GM23338 (cell line): ENCODE measurements at regions not wholly inside any gene's neighbourhood (a gene's known extent, or its start where the extent isn't known, plus 50 kb on each side); places are given as distances from the start of the nearest gene placed in this dataset.

Experiments used
- ATAC-seq: fragments of 200-7000 bp; cut with Tn5 transposase; 3 replicates; pipeline ENCODE4 v1.9.1; 2020
- DNase-seq: peaks from one replicate; pipeline ENCODE4 v3.0.0-alpha.2; 2015; ENCODE audit warnings: low spot score
- H2AFZ ChIP-seq: fragments of 200-600 bp; sonication (generic); 2 replicates; pipeline ENCODE4 v1.8.0; 2016; ENCODE audit warnings: antibody characterized with exemption, mild to moderate bottlenecking, moderate library complexity
- H3F3A ChIP-seq: fragments of 200-600 bp; sonication (generic); replicated peaks from 2 replicates; pipeline ENCODE4 v1.8.0; 2017; ENCODE audit warnings: antibody characterized with exemption, mixed run types, low read depth
- H3K27ac ChIP-seq: fragments of 200-600 bp; sonication (generic); 2 replicates; pipeline ENCODE4 v1.6.1; 2016; ENCODE audit warnings: low read depth
- H3K27me3 ChIP-seq: fragments of 200-600 bp; sonication (generic); 2 replicates; pipeline ENCODE4 v1.8.0; 2016; ENCODE audit warnings: mild to moderate bottlenecking, mixed run types, moderate library complexity; ENCODE audit not compliant: insufficient read depth
- H3K36me3 ChIP-seq: fragments of 200-600 bp; sonication (generic); 2 replicates; pipeline ENCODE4 v1.8.0; 2016; ENCODE audit warnings: mild to moderate bottlenecking; ENCODE audit not compliant: insufficient read depth
- H3K4me1 ChIP-seq: fragments of 200-600 bp; sonication (generic); 2 replicates; pipeline ENCODE4 v1.8.0; 2016; ENCODE audit warnings: mild to moderate bottlenecking, moderate library complexity; ENCODE audit not compliant: insufficient read depth
- H3K4me2 ChIP-seq: fragments of 200-600 bp; sonication (generic); 2 replicates; pipeline ENCODE4 v1.7.1; 2017; ENCODE audit warnings: mixed run types
- H3K4me3 ChIP-seq: fragments of 200-600 bp; sonication (generic); 2 replicates; pipeline ENCODE4 v1.6.1; 2016; ENCODE audit warnings: mixed run types
- H3K79me2 ChIP-seq: fragments of 200-600 bp; sonication (generic); replicated peaks from 2 replicates; pipeline ENCODE4 v1.8.0; 2017; ENCODE audit warnings: mild to moderate bottlenecking; ENCODE audit not compliant: insufficient read depth
- H3K9me2 ChIP-seq: fragments of 200-600 bp; sonication (generic); 2 replicates; pipeline ENCODE4 v1.8.0; 2017; ENCODE audit not compliant: insufficient read depth
- H4K20me1 ChIP-seq: fragments of 200-600 bp; sonication (generic); replicated peaks from 2 replicates; pipeline ENCODE4 v1.8.0; 2017; ENCODE audit warnings: mild to moderate bottlenecking; ENCODE audit not compliant: insufficient read depth
- H3K27ac Mint-ChIP-seq: 2 replicates; pipeline ENCODE4 v1.8.0; 2020; ENCODE audit warnings: inconsistent platforms, mild to moderate bottlenecking, moderate library complexity, mixed read lengths
- H3K27me3 Mint-ChIP-seq: 3 replicates; pipeline ENCODE4 v1.8.0; 2022; ENCODE audit warnings: low read depth, mild to moderate bottlenecking, moderate library complexity, mixed read lengths, inconsistent platforms; ENCODE audit not compliant: insufficient read depth, poor library complexity
- H3K36me3 Mint-ChIP-seq: 3 replicates; pipeline ENCODE4 v1.8.0; 2021; ENCODE audit warnings: low read depth, mild to moderate bottlenecking, inconsistent platforms, moderate library complexity, mixed read lengths
- H3K4me1 Mint-ChIP-seq: 3 replicates; pipeline ENCODE4 v1.8.0; 2020; ENCODE audit warnings: mild to moderate bottlenecking, inconsistent platforms, mixed read lengths
- H3K4me3 Mint-ChIP-seq: 3 replicates; pipeline ENCODE4 v1.8.0; 2021; ENCODE audit warnings: moderate library complexity, mild to moderate bottlenecking, inconsistent platforms, mixed read lengths
- H3K9me3 Mint-ChIP-seq: 3 replicates; pipeline ENCODE4 v1.8.0; 2020; ENCODE audit warnings: moderate library complexity, mild to moderate bottlenecking, inconsistent platforms, mixed read lengths
- CREB1 ChIP-seq: fragments of 250-450 bp; sonication (Bioruptor Pico); IDR thresholded peaks from 2 replicates; pipeline ENCODE4 v1.5.0; 2020; ENCODE audit warnings: low read depth, mild to moderate bottlenecking, moderate library complexity
- STAT1 ChIP-seq: IDR thresholded peaks from one replicate; pipeline ENCODE4 v1.6.1; 2016; ENCODE audit warnings: antibody characterized with exemption; ENCODE audit not compliant: unreplicated experiment
- ZNF331 ChIP-seq: fragments of 250-450 bp; sonication (Bioruptor Pico); IDR thresholded peaks from 2 replicates; pipeline ENCODE4 v1.5.0; 2020; ENCODE audit warnings: low read depth, mild to moderate bottlenecking, moderate library complexity
- ZNF462 ChIP-seq: fragments of 250-450 bp; sonication (Bioruptor Pico); IDR thresholded peaks from 2 replicates; pipeline ENCODE4 v1.5.0; 2020; ENCODE audit warnings: mild to moderate bottlenecking, moderate library complexity

GRCh38 chr15:69819371-69819770 lies 278.3 kb downstream of the TLE3 start:
- Mint-ChIP-seq H3K4me1 (peaks cover 14% of the 10 kb centered on the region), H3K9me3 (no peaks in the 10 kb centered on the region), H3K27me3 (peaks cover 5% of the 10 kb centered on the region), H3K27ac (no peak overlapping the region), H3K36me3 (no peaks in the 10 kb centered on the region), H3K4me3 (no peak overlapping the region)
- H3F3A ChIP-seq: no peaks in the 10 kb centered on the region
- H3K4me1 ChIP-seq: 0 out of 2 replicates have a peak, but pooled peaks cover 4% of the 10 kb centered on the region
- H3K4me2 ChIP-seq: no peak overlapping the region
- no peak for TF ChIP-seq STAT1
- TF ChIP-seq ZNF462 (CRISPR knock-in tag): no peak
- no peak for TF ChIP-seq CREB1 (CRISPR knock-in tag)
- TF ChIP-seq ZNF331: no peak
- ATAC-seq (no peak), DNase-seq (no peak)
- no peak overlapping the region for H3K4me3 ChIP-seq
- H3K36me3 ChIP-seq: no peaks in the 10 kb centered on the region
- H3K9me2 ChIP-seq: 0 out of 2 replicates have a peak, but pooled peaks cover 3% of the 10 kb centered on the region
- no peaks in the 10 kb centered on the region for H4K20me1 ChIP-seq
- no peaks in the 10 kb centered on the region for H3K27me3 ChIP-seq
- H3K27ac ChIP-seq: no peak overlapping the region
- no peaks in the 10 kb centered on the region for H3K79me2 ChIP-seq
- no peak overlapping the region for H2AFZ ChIP-seq

- no peaks in the 10 kb centered on the region for H3F3A ChIP-seq
- no peak overlapping the region for H3K4me3 ChIP-seq
- H3K4me2 ChIP-seq: no peak overlapping the region
- H3K27ac ChIP-seq: no peak overlapping the region
- no peaks in the 10 kb centered on the region for H3K36me3 ChIP-seq
- no peaks in the 10 kb centered on the region for H3K79me2 ChIP-seq
- no peak overlapping the region for H2AFZ ChIP-seq
- DNase-seq (peak; percentile 77), ATAC-seq (peak; percentile 97)
- no peaks in the 10 kb centered on the region for H3K9me3 Mint-ChIP-seq
- H3K4me3 Mint-ChIP-seq: no peak overlapping the region
- H3K27me3 Mint-ChIP-seq: peaks cover 7% of the 10 kb centered on the region
- H3K27me3 ChIP-seq: no peaks in the 10 kb centered on the region
- H4K20me1 ChIP-seq: no peaks in the 10 kb centered on the region
- no peak overlapping the region for H3K27ac Mint-ChIP-seq
- H3K4me1 Mint-ChIP-seq: peaks cover 15% of the 10 kb centered on the region; the same call in 2 of the 3 replicates
- 0 out of 2 replicates have a peak, but pooled peaks cover 4% of the 10 kb centered on the region for H3K4me1 ChIP-seq
- H3K9me2 ChIP-seq: 0 out of 2 replicates have a peak, but pooled peaks cover 3% of the 10 kb centered on the region
- H3K36me3 Mint-ChIP-seq: no peaks in the 10 kb centered on the region
- TF ChIP-seq ZNF462 (CRISPR knock-in tag): peak; percentile 61; the same call in 1 of the 2 replicates
These were observed 276.9 kb downstream of the TLE3 start for GRCh38 chr15:69820819-69821218.
